ENCODE measurements at regions not wholly inside any gene's neighbourhood (a gene's known extent, or its start where the extent isn't known, plus 50 kb on each side); places are given as distances from the start of the nearest gene placed in this dataset.

GRCh38 chr13:64556376-64556775 is 2673.8 kb downstream of the PCDH9 start (continued):
- no peak for TF ChIP-seq CREB1 (CRISPR knock-in tag; IDR thresholded peaks at IDR 0.05; ENCODE audit: low read depth)
- no peak for TF ChIP-seq NANOG (IDR thresholded peaks at IDR 0.05; ENCODE audit: borderline replicate concordance)

- H3K27me3 ChIP-seq (ENCODE audit: insufficient read depth), result no peaks in the 10 kb centered on the region
- no peaks in the 10 kb centered on the region for H3K9me2 ChIP-seq (ENCODE audit: insufficient read depth)
- ATAC-seq (no peak), DNase-seq (ENCODE audit: low spot score) (no peak)
- Mint-ChIP-seq H3K27me3 (ENCODE audit: insufficient read depth, low read depth, poor library complexity) (no peaks in the 10 kb centered on the region), H3K9me3 (peaks cover 11% of the 10 kb centered on the region), H3K4me3 (no peak overlapping the region), H3K36me3 (ENCODE audit: low read depth) (peaks cover 11% of the 10 kb centered on the region; the same call in 2 of the 3 replicates), H3K27ac (no peak overlapping the region), H3K4me1 (no peaks in the 10 kb centered on the region)
- no peak overlapping the region for H2AFZ ChIP-seq
- no peaks in the 10 kb centered on the region for H3F3A ChIP-seq (replicated peaks; ENCODE audit: low read depth)
- no peaks in the 10 kb centered on the region for H3K79me2 ChIP-seq (replicated peaks; ENCODE audit: insufficient read depth)
- no peak overlapping the region for H3K4me2 ChIP-seq
- H3K4me3 ChIP-seq, result no peak overlapping the region
- H4K20me1 ChIP-seq (replicated peaks; ENCODE audit: insufficient read depth), result no peaks in the 10 kb centered on the region
- no peaks in the 10 kb centered on the region for H3K4me1 ChIP-seq (ENCODE audit: insufficient read depth)
- no peak for TF ChIP-seq ZNF331 (CRISPR knock-in tag; IDR thresholded peaks at IDR 0.05; ENCODE audit: low read depth)
- TF ChIP-seq EZH2phosphoT487 (IDR thresholded peaks at IDR 0.05; ENCODE audit: unreplicated experiment), result no peak
- TF ChIP-seq, protein P1, sequence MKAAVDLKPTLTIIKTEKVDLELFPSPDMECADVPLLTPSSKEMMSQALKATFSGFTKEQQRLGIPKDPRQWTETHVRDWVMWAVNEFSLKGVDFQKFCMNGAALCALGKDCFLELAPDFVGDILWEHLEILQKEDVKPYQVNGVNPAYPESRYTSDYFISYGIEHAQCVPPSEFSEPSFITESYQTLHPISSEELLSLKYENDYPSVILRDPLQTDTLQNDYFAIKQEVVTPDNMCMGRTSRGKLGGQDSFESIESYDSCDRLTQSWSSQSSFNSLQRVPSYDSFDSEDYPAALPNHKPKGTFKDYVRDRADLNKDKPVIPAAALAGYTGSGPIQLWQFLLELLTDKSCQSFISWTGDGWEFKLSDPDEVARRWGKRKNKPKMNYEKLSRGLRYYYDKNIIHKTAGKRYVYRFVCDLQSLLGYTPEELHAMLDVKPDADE (IDR thresholded peaks at IDR 0.05), result no peak
- no peak for TF ChIP-seq POLR2AphosphoS5 (IDR thresholded peaks at IDR 0.05; ENCODE audit: low read depth)
- no peak for TF ChIP-seq NANOG (IDR thresholded peaks at IDR 0.05; ENCODE audit: borderline replicate concordance)
- no peaks in the 10 kb centered on the region for H3K36me3 ChIP-seq (ENCODE audit: insufficient read depth)
- no peak overlapping the region for H3K27ac ChIP-seq (ENCODE audit: low read depth)
Measured at GRCh38 chr13:64553411-64554129, 2676.6 kb downstream of the PCDH9 start.

DNA sequence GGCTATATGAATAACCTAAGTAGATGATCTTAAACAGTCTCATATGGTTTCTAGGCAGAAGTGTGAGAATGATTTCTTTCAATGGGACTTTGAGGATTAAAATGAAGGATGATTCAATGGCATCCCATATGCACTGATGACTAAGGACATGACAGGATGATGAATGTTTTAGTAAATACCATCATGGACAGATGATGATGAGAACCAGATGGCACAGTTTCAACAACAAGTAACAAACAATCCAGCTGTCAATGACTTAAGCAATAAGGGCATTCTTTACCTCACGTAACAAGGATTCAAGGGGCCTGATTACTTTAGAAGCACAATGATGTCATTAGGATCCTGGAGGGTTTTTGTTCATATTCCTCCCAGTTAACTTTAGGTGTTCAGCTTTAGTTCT is 2678.4 kb downstream of the PCDH9 start:
- no peak overlapping the region for H3K4me3 Mint-ChIP-seq
- H3K79me2 ChIP-seq (replicated peaks; ENCODE audit: insufficient read depth), result no peaks in the 10 kb centered on the region
- H4K20me1 ChIP-seq (replicated peaks; ENCODE audit: insufficient read depth), result no peaks in the 10 kb centered on the region
- no peak overlapping the region for H3K27ac Mint-ChIP-seq
- no peak overlapping the region for H3K4me2 ChIP-seq
- H3K9me3 Mint-ChIP-seq, result peaks cover 11% of the 10 kb centered on the region
- DNase-seq (ENCODE audit: low spot score), result no peak
- no peak overlapping the region for H3K4me3 ChIP-seq
- no peaks in the 10 kb centered on the region for H3K27me3 ChIP-seq (ENCODE audit: insufficient read depth)
- no peak overlapping the region for H2AFZ ChIP-seq
- H3K36me3 ChIP-seq (ENCODE audit: insufficient read depth), result no peaks in the 10 kb centered on the region
- H3K27me3 Mint-ChIP-seq (ENCODE audit: insufficient read depth, low read depth, poor library complexity), result no peaks in the 10 kb centered on the region
- H3K36me3 Mint-ChIP-seq (ENCODE audit: low read depth), result peaks cover 11% of the 10 kb centered on the region; the same call in 2 of the 3 replicates
- H3F3A ChIP-seq (replicated peaks; ENCODE audit: low read depth), result no peaks in the 10 kb centered on the region
- no peaks in the 10 kb centered on the region for H3K4me1 Mint-ChIP-seq
- no peaks in the 10 kb centered on the region for H3K9me2 ChIP-seq (ENCODE audit: insufficient read depth)
- H3K27ac ChIP-seq (ENCODE audit: low read depth), result no peak overlapping the region
- TF ChIP-seq, protein P1 (IDR thresholded peaks at IDR 0.05), result no peak
- TF ChIP-seq EZH2 (IDR thresholded peaks at IDR 0.05; ENCODE audit: low read depth, unreplicated experiment), result no peak
- ATAC-seq, result no peak
- no peaks in the 10 kb centered on the region for H3K4me1 ChIP-seq (ENCODE audit: insufficient read depth)

All from GM23338 (cell line).